SJCRH30 (cell line): ENCODE measurements at regions not wholly inside any gene's neighbourhood (a gene's known extent, or its start where the extent isn't known, plus 50 kb on each side); places are given as distances from the start of the nearest gene placed in this dataset.
A peak's percentile ranks its signal among the peaks of the same experiment; 100 is the strongest.

Experiments
- DNase-seq, 2 experiments: peaks; one replicate each; pipeline ENCODE4 v3.0.0-alpha.2; 2015 to 2020
- H3K27ac ChIP-seq: fragments of 250-450 bp; sonication (Bioruptor Pico); 2 replicates; pipeline ENCODE4 v1.5.1; 2020; ENCODE audit warnings: mild to moderate bottlenecking, moderate library complexity
- H3K27me3 ChIP-seq: fragments of 250-450 bp; sonication (Bioruptor Pico); 2 replicates; pipeline ENCODE4 v1.5.1; 2020; ENCODE audit warnings: mild to moderate bottlenecking, moderate library complexity
- H3K36me3 ChIP-seq: fragments of 250-450 bp; sonication (Bioruptor Pico); 2 replicates; pipeline ENCODE4 v1.5.1; 2020; ENCODE audit warnings: mild to moderate bottlenecking, moderate library complexity
- H3K4me1 ChIP-seq: fragments of 250-450 bp; sonication (Bioruptor Pico); 2 replicates; pipeline ENCODE4 v1.5.1; 2020; ENCODE audit warnings: mild to moderate bottlenecking, moderate library complexity
- H3K4me3 ChIP-seq: fragments of 250-450 bp; sonication (Bioruptor Pico); 2 replicates; pipeline ENCODE4 v1.5.1; 2020; ENCODE audit warnings: mild to moderate bottlenecking, moderate library complexity
- H3K9me3 ChIP-seq: fragments of 250-450 bp; sonication (Bioruptor Pico); replicated peaks from 2 replicates; pipeline ENCODE4 v1.5.1; 2020; ENCODE audit warnings: mild to moderate bottlenecking, moderate library complexity

- Histone ChIP-seq H3K36me3 (no peaks in the 10 kb centered on the region), H3K27me3 (no peaks in the 10 kb centered on the region), H3K27ac (no peak overlapping the region), H3K4me3 (no peak overlapping the region), H3K4me1 (no peaks in the 10 kb centered on the region), H3K9me3 (no peaks in the 10 kb centered on the region)
- DNase-seq: peak in 1 of 2 experiments; percentile 27
Observed at GRCh38 chr18:77551055-77551454, 301.4 kb downstream of the GALR1 start.

- H3K4me3 ChIP-seq: no peak overlapping the region
Observed at GRCh38 chr18:77552945-77553344, 303.3 kb downstream of the GALR1 start.

GRCh38 chr18:77554061-77554460 lies 304.4 kb downstream of the GALR1 start:
- no peak for DNase-seq
- Histone ChIP-seq H3K4me1 (no peaks in the 10 kb centered on the region), H3K36me3 (no peaks in the 10 kb centered on the region), H3K27ac (no peak overlapping the region), H3K9me3 (no peaks in the 10 kb centered on the region), H3K27me3 (no peaks in the 10 kb centered on the region), H3K4me3 (no peak overlapping the region)

More at GRCh38 chr18:77552945-77553344, 303.3 kb downstream of the GALR1 start:
- no peaks in the 10 kb centered on the region for H3K36me3 ChIP-seq
- no peaks in the 10 kb centered on the region for H3K27me3 ChIP-seq
- no peaks in the 10 kb centered on the region for H3K4me1 ChIP-seq
- H3K27ac ChIP-seq: no peak overlapping the region
- no peak for DNase-seq
- H3K9me3 ChIP-seq: no peaks in the 10 kb centered on the region

- DNase-seq: peak; percentile 9 to 48
- H3K27ac ChIP-seq: no peak overlapping the region
- H3K4me1 ChIP-seq: no peaks in the 10 kb centered on the region
- no peaks in the 10 kb centered on the region for H3K9me3 ChIP-seq
- no peak overlapping the region for H3K4me3 ChIP-seq
- no peaks in the 10 kb centered on the region for H3K27me3 ChIP-seq
- no peaks in the 10 kb centered on the region for H3K36me3 ChIP-seq
Observed at GRCh38 chr18:77557046-77557587, 307.5 kb downstream of the GALR1 start.

- Histone ChIP-seq H3K9me3 (no peaks in the 10 kb centered on the region), H3K27me3 (no peaks in the 10 kb centered on the region), H3K36me3 (no peaks in the 10 kb centered on the region), H3K27ac (no peak overlapping the region), H3K4me3 (no peak overlapping the region), H3K4me1 (no peaks in the 10 kb centered on the region)
- no peak for DNase-seq
Observed at GRCh38 chr18:77559274-77559910, 309.7 kb downstream of the GALR1 start.

- no peaks in the 10 kb centered on the region for H3K36me3 ChIP-seq
- no peaks in the 10 kb centered on the region for H3K4me1 ChIP-seq
- no peak overlapping the region for H3K4me3 ChIP-seq
- H3K27ac ChIP-seq: no peak overlapping the region
- no peak for DNase-seq
- H3K27me3 ChIP-seq: no peaks in the 10 kb centered on the region
- no peaks in the 10 kb centered on the region for H3K9me3 ChIP-seq
Observed at GRCh38 chr18:77560341-77560992, 310.8 kb downstream of the GALR1 start.

GRCh38 chr18:77566604-77567003 lies 317.0 kb downstream of the GALR1 start:
- Histone ChIP-seq H3K36me3 (no peaks in the 10 kb centered on the region), H3K27me3 (no peaks in the 10 kb centered on the region), H3K4me3 (no peak overlapping the region), H3K27ac (no peak overlapping the region), H3K9me3 (no peaks in the 10 kb centered on the region), H3K4me1 (no peaks in the 10 kb centered on the region)
- no peak for DNase-seq

GRCh38 chr18:77567205-77567604 lies 317.6 kb downstream of the GALR1 start:
- H3K27ac ChIP-seq: no peak overlapping the region
- H3K4me1 ChIP-seq: no peaks in the 10 kb centered on the region
- no peak overlapping the region for H3K4me3 ChIP-seq
- no peaks in the 10 kb centered on the region for H3K9me3 ChIP-seq
- peak; percentile 11 to 21 for DNase-seq
- H3K27me3 ChIP-seq: no peaks in the 10 kb centered on the region
- H3K36me3 ChIP-seq: no peaks in the 10 kb centered on the region

- Histone ChIP-seq H3K9me3 (no peaks in the 10 kb centered on the region), H3K36me3 (no peaks in the 10 kb centered on the region), H3K27ac (no peak overlapping the region), H3K4me3 (no peak overlapping the region), H3K27me3 (no peaks in the 10 kb centered on the region), H3K4me1 (no peaks in the 10 kb centered on the region)
- no peak for DNase-seq
Observed at GRCh38 chr18:77571743-77572142, 322.1 kb downstream of the GALR1 start.

GRCh38 chr18:77572537-77572936 lies 322.9 kb downstream of the GALR1 start:
- no peaks in the 10 kb centered on the region for H3K36me3 ChIP-seq
- no peaks in the 10 kb centered on the region for H3K4me1 ChIP-seq
- no peak overlapping the region for H3K4me3 ChIP-seq
- H3K27me3 ChIP-seq: no peaks in the 10 kb centered on the region
- H3K9me3 ChIP-seq: no peaks in the 10 kb centered on the region
- no peak for DNase-seq
- no peak overlapping the region for H3K27ac ChIP-seq

- no peak for DNase-seq
- Histone ChIP-seq H3K4me1 (no peaks in the 10 kb centered on the region), H3K27me3 (no peaks in the 10 kb centered on the region), H3K9me3 (no peaks in the 10 kb centered on the region), H3K36me3 (no peaks in the 10 kb centered on the region), H3K27ac (no peak overlapping the region), H3K4me3 (no peak overlapping the region)
Observed at GRCh38 chr18:77573571-77573970, 323.9 kb downstream of the GALR1 start.

- no peak overlapping the region for H3K4me3 ChIP-seq
Observed at GRCh38 chr18:77590943-77591515, 341.4 kb downstream of the GALR1 start.

GRCh38 chr18:77597726-77598125 lies 348.1 kb downstream of the GALR1 start:
- H3K27me3 ChIP-seq: no peaks in the 10 kb centered on the region
- H3K36me3 ChIP-seq: no peaks in the 10 kb centered on the region
- DNase-seq: no peak
- no peaks in the 10 kb centered on the region for H3K4me1 ChIP-seq
- no peak overlapping the region for H3K4me3 ChIP-seq
- H3K27ac ChIP-seq: no peak overlapping the region
- H3K9me3 ChIP-seq: no peaks in the 10 kb centered on the region

More at GRCh38 chr18:77590943-77591515, 341.4 kb downstream of the GALR1 start:
- no peaks in the 10 kb centered on the region for H3K4me1 ChIP-seq
- DNase-seq: no peak
- H3K27me3 ChIP-seq: no peaks in the 10 kb centered on the region
- H3K36me3 ChIP-seq: no peaks in the 10 kb centered on the region
- no peak overlapping the region for H3K27ac ChIP-seq
- H3K9me3 ChIP-seq: no peaks in the 10 kb centered on the region

GRCh38 chr18:77600674-77601073 lies 351.0 kb downstream of the GALR1 start:
- Histone ChIP-seq H3K36me3 (no peaks in the 10 kb centered on the region), H3K9me3 (no peaks in the 10 kb centered on the region), H3K27me3 (no peaks in the 10 kb centered on the region), H3K27ac (no peak overlapping the region), H3K4me3 (no peak overlapping the region), H3K4me1 (no peaks in the 10 kb centered on the region)
- no peak for DNase-seq

- no peaks in the 10 kb centered on the region for H3K36me3 ChIP-seq
- H3K27me3 ChIP-seq: no peaks in the 10 kb centered on the region
- H3K9me3 ChIP-seq: no peaks in the 10 kb centered on the region
- no peak overlapping the region for H3K27ac ChIP-seq
- no peak overlapping the region for H3K4me3 ChIP-seq
- DNase-seq: no peak
- no peaks in the 10 kb centered on the region for H3K4me1 ChIP-seq
Observed at GRCh38 chr18:77601567-77601966, 351.9 kb downstream of the GALR1 start.
